Amniotic epithelial cell (primary cell): ENCODE measurements at regions not wholly inside any gene's neighbourhood (a gene's known extent, or its start where the extent isn't known, plus 50 kb on each side); places are given as distances from the start of the nearest gene placed in this dataset.

Source experiments
- DNase-seq: peaks from one replicate; pipeline ENCODE4 v3.0.0-alpha.2; 2010; ENCODE audit warnings: low read depth

GRCh38 chr13:106173346-106173745, 362.1 kb downstream of the EFNB2 start:
- DNase-seq, result no peak

- DNase-seq, result no peak
These were observed 363.1 kb downstream of the EFNB2 start for GRCh38 chr13:106172176-106172905.

- DNase-seq, result no peak
These were observed 372.0 kb downstream of the EFNB2 start for GRCh38 chr13:106163426-106163825.

- no peak for DNase-seq
These were observed 374.3 kb downstream of the EFNB2 start for GRCh38 chr13:106161146-106161545.

- no peak for DNase-seq
These were observed 375.9 kb downstream of the EFNB2 start for GRCh38 chr13:106159295-106160195.

GRCh38 chr13:106156468-106156867, 379.0 kb downstream of the EFNB2 start:
- peak; percentile 99 for DNase-seq

GRCh38 chr13:106155411-106155810, 380.1 kb downstream of the EFNB2 start:
- DNase-seq, result no peak

GRCh38 chr13:106153876-106154275, 381.6 kb downstream of the EFNB2 start:
- no peak for DNase-seq

- DNase-seq, result no peak
These were observed 382.4 kb downstream of the EFNB2 start for GRCh38 chr13:106153041-106153440.

GRCh38 chr13:106152047-106152446, 383.4 kb downstream of the EFNB2 start:
- no peak for DNase-seq

- peak; percentile 98 for DNase-seq
These were observed 384.3 kb downstream of the EFNB2 start for GRCh38 chr13:106151056-106151699.

- no peak for DNase-seq
These were observed 389.2 kb downstream of the EFNB2 start for GRCh38 chr13:106145997-106146864.

- DNase-seq, result no peak
These were observed 390.4 kb downstream of the EFNB2 start for GRCh38 chr13:106145070-106145469.

- DNase-seq, result no peak
These were observed 391.3 kb downstream of the EFNB2 start for GRCh38 chr13:106143930-106144709.

GRCh38 chr13:106143392-106143791, 392.1 kb downstream of the EFNB2 start:
- peak; percentile 7 for DNase-seq

GRCh38 chr13:106140476-106140875, 395.0 kb downstream of the EFNB2 start:
- peak; percentile 45 for DNase-seq

GRCh38 chr13:106139942-106140341, 395.5 kb downstream of the EFNB2 start:
- DNase-seq, result no peak

GRCh38 chr13:106139377-106139776, 396.1 kb downstream of the EFNB2 start:
- peak; percentile 38 for DNase-seq

- DNase-seq, result no peak
These were observed 396.8 kb downstream of the EFNB2 start for GRCh38 chr13:106138620-106139019.

GRCh38 chr13:106133025-106133424, 402.4 kb downstream of the EFNB2 start:
- peak; percentile 75 for DNase-seq

- peak; percentile 44 for DNase-seq
These were observed 403.2 kb downstream of the EFNB2 start for GRCh38 chr13:106132216-106132615.
